MM.1S (cell line): ENCODE measurements at regions not wholly inside any gene's neighbourhood (a gene's known extent, or its start where the extent isn't known, plus 50 kb on each side); places are given as distances from the start of the nearest gene placed in this dataset.
"Not testable (repeated sequence)": the region's sequence is repeated elsewhere in the genome, so short reads cannot be mapped to it uniquely, and the experiment has no call there.

ENCODE experiments used
- CTCF ChIP-seq: fragments of 300-600 bp; sonication (generic); IDR thresholded peaks from 2 replicates; pipeline ENCODE4 v1.5.1; 2016; ENCODE audit warnings: antibody characterized with exemption, low read length, mixed read lengths
- EZH2 ChIP-seq: fragments of 300-600 bp; sonication (generic); optimal IDR thresholded peaks from 2 replicates; pipeline ENCODE3; 2017; ENCODE audit warnings: low read depth, mild to moderate bottlenecking, antibody characterized with exemption, low read length, mixed read lengths

GRCh38 chr12:14215949-14216348, 149.5 kb upstream of the ATF7IP start:
- not testable (repeated sequence) for TF ChIP-seq CTCF, EZH2
